Stomach (tissue), 4 donors: ENCODE measurements at regions not wholly inside any gene's neighbourhood (a gene's known extent, or its start where the extent isn't known, plus 50 kb on each side); places are given as distances from the start of the nearest gene placed in this dataset.

ENCODE experiments used
- CTCF ChIP-seq, 7 experiments: fragments of 450-650 bp in 4 of 7; fragments of 200-600 bp in 3 of 7; sonication (generic) in 3 of 7; IDR thresholded peaks; one replicate each; pipeline ENCODE4 v1.5.1; 2016 to 2019; ENCODE audit warnings: antibody characterized with exemption in 7 of 7, control low read depth in 2 of 7, mild to moderate bottlenecking in 1 of 7
- EP300 ChIP-seq: sonication (generic); formaldehyde crosslinking; IDR thresholded peaks from one replicate; pipeline ENCODE4 v1.6.1; 2017; ENCODE audit warnings: antibody characterized with exemption
- POLR2A ChIP-seq, 4 donors: fragments of 450-650 bp; IDR thresholded peaks; one replicate each; pipeline ENCODE4 v1.6.1; 2016; ENCODE audit warnings: antibody characterized with exemption in 4 of 4, control low read depth in 2 of 4, mild to moderate bottlenecking in 1 of 4, moderate library complexity in 1 of 4

- no peak for TF ChIP-seq CTCF (IDR thresholded peaks at IDR 0.05)
- TF ChIP-seq POLR2A (IDR thresholded peaks at IDR 0.05), result no peak
- TF ChIP-seq EP300, result no peak
These were observed 246.1 kb upstream of the PDE3A start for GRCh38 chr12:20122274-20122673.
